GM12892 (cell line): ENCODE measurements at regions not wholly inside any gene's neighbourhood (a gene's known extent, or its start where the extent isn't known, plus 50 kb on each side); places are given as distances from the start of the nearest gene placed in this dataset.

Source experiments
- DNase-seq: peaks from one replicate; pipeline ENCODE4 v3.0.0; 2011; ENCODE audit not compliant: insufficient read length
- FAIRE-seq: peaks from 2 replicates; lab custom pipeline; 2011; peaks lifted over from hg19 to GRCh38; lab: Jason Lieb, UNC
- POLR2A ChIP-seq: IDR thresholded peaks from 2 replicates; pipeline ENCODE4 v1.6.1; 2011; ENCODE audit warnings: low read depth, low read length, control low read depth
- POLR2AphosphoS5 ChIP-seq: IDR thresholded peaks from 2 replicates; pipeline ENCODE4 v1.6.1; 2011; ENCODE audit warnings: low read depth, low read length, control low read depth
- TAF1 ChIP-seq: IDR thresholded peaks from 2 replicates; pipeline ENCODE4 v1.6.1; 2011; ENCODE audit warnings: low read depth, mild to moderate bottlenecking, control low read depth, low read length, borderline replicate concordance

GRCh38 chr19:28960986-28961705 is 251.8 kb downstream of the UQCRFS1 start:
- no peak for DNase-seq
- TF ChIP-seq POLR2AphosphoS5 (no peak), POLR2A (no peak), TAF1 (no peak)
- no peak for FAIRE-seq

DNA sequence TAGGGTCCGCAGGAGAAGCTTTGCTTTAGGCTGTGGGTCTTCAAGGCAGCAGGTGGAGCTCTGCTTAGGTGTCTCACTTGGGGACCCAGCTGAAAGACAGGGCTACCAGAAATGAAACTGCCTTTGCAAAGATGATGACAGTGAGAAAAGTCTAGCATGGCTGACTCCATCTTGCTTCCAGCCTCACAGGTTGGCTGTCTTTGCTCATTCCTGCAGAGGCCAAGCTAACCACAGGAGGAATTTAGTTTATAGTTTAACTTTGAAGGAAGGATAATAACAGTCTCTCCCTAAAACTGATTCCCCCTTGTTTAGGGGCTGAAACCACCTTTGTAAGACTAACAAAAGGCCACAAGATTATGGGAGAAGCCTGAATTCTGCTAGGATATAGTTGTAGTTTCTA is 252.4 kb downstream of the UQCRFS1 start:
- FAIRE-seq (no peak), DNase-seq (no peak)
- TF ChIP-seq POLR2AphosphoS5 (no peak), TAF1 (no peak), POLR2A (no peak)

- FAIRE-seq (no peak), DNase-seq (no peak)
- TF ChIP-seq TAF1 (no peak), POLR2A (no peak), POLR2AphosphoS5 (no peak)
These were observed 256.0 kb downstream of the UQCRFS1 start for GRCh38 chr19:28956961-28957360.

DNA sequence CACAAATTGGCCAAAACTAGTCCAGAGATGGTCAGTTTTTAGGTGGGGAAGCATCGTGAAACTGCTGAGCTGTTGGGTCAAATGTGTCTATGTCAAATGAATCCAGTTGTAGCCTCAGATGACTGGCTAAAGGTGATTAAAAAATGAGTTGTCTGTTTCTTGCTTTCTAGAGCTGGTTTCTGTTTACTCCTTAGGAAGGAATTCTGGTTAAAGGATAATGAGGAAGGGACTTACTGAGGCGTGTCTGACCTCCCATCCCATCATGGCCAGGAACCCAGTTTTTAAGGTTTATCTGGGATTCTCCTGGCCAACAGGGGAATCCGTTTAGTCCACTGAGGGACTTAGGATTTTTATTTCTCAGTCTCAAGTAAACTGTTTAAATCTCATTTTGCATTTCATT is 256.5 kb downstream of the UQCRFS1 start:
- no peak for FAIRE-seq
- DNase-seq, result no peak
- TF ChIP-seq POLR2A (no peak), POLR2AphosphoS5 (no peak), TAF1 (no peak)

DNA sequence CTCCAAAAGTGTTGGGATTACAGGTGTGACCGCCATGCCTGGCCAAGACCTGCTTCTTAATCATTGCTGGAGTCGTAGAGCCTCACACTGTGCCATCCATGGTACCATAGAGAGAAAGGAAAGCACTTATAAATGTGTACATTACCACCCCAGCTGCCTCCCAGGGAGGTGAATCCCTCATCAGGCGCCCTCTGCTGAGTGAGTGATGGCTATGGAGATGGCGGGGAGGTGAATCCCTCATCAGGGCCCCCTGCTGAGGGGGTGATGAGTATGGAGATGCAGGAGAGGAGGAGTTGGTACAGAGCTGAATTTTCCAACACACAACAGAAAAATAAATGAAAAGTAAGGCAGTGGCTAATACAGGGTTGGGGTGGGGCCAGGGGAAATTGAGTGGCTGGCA is 263.4 kb downstream of the UQCRFS1 start:
- TF ChIP-seq POLR2AphosphoS5 (no peak), POLR2A (no peak)
- no peak for DNase-seq

GRCh38 chr19:28949027-28949426 is 263.9 kb downstream of the UQCRFS1 start:
- FAIRE-seq (no peak), DNase-seq (no peak)
- TF ChIP-seq POLR2A (no peak), POLR2AphosphoS5 (no peak), TAF1 (no peak)

More for the DNA sequence above, 263.4 kb downstream of the UQCRFS1 start:
- FAIRE-seq, result no peak

DNA sequence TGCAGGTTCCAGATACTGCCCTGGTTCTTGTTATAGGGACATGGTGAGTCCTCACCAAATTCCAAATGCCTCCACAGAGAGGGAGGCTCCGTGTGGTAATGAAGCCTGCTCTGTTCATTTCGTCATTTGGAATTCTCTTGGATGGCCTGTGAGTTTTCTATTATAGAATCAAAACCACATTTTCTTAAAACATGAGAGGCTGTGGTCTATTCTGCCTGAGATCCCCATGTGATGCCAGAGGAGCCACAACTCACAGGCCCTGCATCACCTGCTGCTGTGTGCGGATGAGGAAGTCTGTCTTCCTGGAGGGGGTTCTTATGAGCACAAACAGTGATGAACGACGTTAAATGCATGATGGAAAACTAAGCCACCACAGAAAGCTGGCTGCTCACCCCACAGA is 264.4 kb downstream of the UQCRFS1 start:
- DNase-seq, result no peak
- no peak for TF ChIP-seq POLR2A
- TF ChIP-seq POLR2AphosphoS5, result no peak
- no peak for TF ChIP-seq TAF1
- no peak for FAIRE-seq

GRCh38 chr19:28948026-28948425 is 264.9 kb downstream of the UQCRFS1 start:
- TF ChIP-seq POLR2A (no peak), TAF1 (no peak), POLR2AphosphoS5 (no peak)
- FAIRE-seq, result no peak

DNA sequence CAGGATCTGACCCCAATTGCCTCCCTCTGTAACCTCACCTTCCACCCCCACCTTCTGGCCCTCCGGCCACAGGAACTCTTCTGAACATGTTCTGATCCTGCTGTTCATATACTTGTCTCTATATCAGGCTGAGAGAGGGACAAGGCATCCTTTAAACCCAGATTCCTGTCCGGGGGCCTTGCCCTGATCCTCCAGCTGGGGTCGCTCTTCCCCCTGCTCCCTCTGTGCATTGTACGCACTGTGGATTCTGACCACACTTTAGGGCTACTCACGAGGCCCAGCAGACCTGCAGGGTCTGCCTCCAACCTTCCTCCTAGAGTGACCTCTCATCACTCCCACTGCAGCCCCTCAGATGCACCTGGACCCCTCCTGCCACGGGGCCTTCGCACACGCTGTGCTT is 269.3 kb downstream of the UQCRFS1 start:
- DNase-seq (no peak), FAIRE-seq (no peak)

More at GRCh38 chr19:28948026-28948425, 264.9 kb downstream of the UQCRFS1 start:
- no peak for DNase-seq

GRCh38 chr19:28941833-28942232 is 271.1 kb downstream of the UQCRFS1 start:
- DNase-seq (no peak), FAIRE-seq (no peak)
- TF ChIP-seq POLR2AphosphoS5, result no peak
- no peak for TF ChIP-seq TAF1
- no peak for TF ChIP-seq POLR2A

More for the DNA sequence above, 269.3 kb downstream of the UQCRFS1 start:
- TF ChIP-seq TAF1 (no peak), POLR2A (no peak), POLR2AphosphoS5 (no peak)

DNA sequence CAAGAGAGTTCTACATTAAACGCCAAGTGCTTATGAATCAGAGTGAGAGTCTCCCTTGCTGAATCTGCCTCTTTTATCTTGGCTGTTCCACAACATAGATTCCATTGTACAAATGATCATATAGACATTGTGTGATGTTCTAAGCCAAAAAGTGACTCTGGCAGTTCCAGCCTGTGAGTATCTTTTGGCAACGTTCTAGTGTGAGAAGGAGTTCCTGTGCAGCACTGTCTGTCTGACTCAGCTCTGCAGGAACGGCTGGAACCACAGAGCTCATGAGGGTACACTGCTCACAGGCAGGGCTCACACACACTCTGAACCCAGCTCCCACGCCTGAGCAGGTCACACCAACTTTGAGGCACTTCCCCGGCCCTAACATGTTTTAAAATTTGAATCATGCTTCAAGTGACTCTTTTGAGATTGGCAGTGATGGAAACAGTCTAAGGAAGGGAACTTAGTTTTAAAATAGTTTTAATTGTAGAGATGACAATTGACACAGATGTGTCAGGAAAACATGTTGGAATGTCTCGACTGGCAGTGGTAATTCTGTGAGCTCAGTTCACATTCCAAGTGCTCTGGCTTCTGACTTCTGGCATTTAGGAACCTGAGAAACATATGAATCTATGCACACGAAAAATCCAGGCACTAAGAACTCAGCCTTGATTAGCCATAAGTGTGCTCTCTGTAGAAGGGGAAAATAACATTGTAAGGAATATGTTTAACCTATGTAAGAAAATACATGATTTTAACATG is 272.0 kb downstream of the UQCRFS1 start:
- TF ChIP-seq POLR2AphosphoS5 (no peak), TAF1 (no peak), POLR2A (no peak)
- DNase-seq (no peak), FAIRE-seq (no peak)

DNA sequence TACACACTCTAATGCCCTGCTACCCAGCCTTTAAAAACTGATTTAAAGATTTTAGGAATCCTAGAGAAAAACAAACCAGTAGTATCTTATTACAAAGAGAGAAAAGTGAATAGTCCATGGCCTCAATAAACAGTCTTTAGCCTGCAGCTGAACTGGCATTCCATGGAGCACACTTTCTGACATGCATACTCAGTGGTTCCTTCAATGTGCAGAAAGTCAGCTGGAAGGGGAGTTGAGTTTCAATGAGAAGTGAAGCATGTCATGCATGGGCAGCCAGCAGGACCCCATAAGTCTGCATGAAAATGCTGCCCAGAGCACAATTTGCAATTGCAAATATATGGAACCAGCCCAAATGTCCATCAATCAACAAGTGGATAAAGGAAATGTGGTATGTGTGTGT is 273.7 kb downstream of the UQCRFS1 start:
- no peak for DNase-seq
- TF ChIP-seq POLR2AphosphoS5 (no peak), TAF1 (no peak), POLR2A (no peak)
- no peak for FAIRE-seq
